K562 (cell line): ENCODE measurements at regions not wholly inside any gene's neighbourhood (a gene's known extent, or its start where the extent isn't known, plus 50 kb on each side); places are given as distances from the start of the nearest gene placed in this dataset.

ENCODE experiments used
- ATAC-seq: fragments of 200-7000 bp; cut with Tn5 transposase; 3 replicates; pipeline ENCODE4 v1.9.1; 2020; ENCODE audit warnings: moderate library complexity
- BruUV-seq: library from RNA; stranded (reverse); fragments of 400-500 nt; replicated peaks from 2 replicates; lab custom pipeline; 2021; lab: Mats Ljungman, UMichigan
- CTCF ChIA-PET: fragments of 300-600 bp; formaldehyde crosslinking; extraction: SDS; loops from one replicate; lab custom pipeline; 2021; ENCODE audit warnings: low intra/inter-chr PET ratio; lab: Yijun Ruan, JAX
- POLR2A ChIA-PET: fragments of 300-600, 350-650 bp; sonication (Branson Sonifier 250); formaldehyde crosslinking; extraction: SDS; loops from one replicate; lab custom pipeline; 2021; ENCODE audit warnings: antibody characterized with exemption, inconsistent platforms; lab: Yijun Ruan, JAX
- DNase-seq, 4 experiments: peaks; one replicate each; pipeline versions ENCODE4 v3.0.0 to v3.0.0-alpha.2; 2011 to 2018; ENCODE audit warnings: low spot score in 3 of 4, mixed read lengths in 3 of 4; ENCODE audit errors: extremely low read depth in 1 of 4
- FAIRE-seq: peaks from 2 replicates; lab custom pipeline; 2011; peaks lifted over from hg19 to GRCh38; lab: Jason Lieb, UNC
- H2AFZ ChIP-seq: 2 replicates; pipeline ENCODE4 v1.6.0; 2011; ENCODE audit warnings: low read depth, low read length, control low read depth, inconsistent platforms
- H3K27ac ChIP-seq: fragments of 200-600 bp; 3 replicates; pipeline ENCODE4 v1.8.0; 2011; ENCODE audit warnings: low read depth, mild to moderate bottlenecking, control low read depth, inconsistent platforms, low read length, moderate library complexity, mixed read lengths; ENCODE audit errors: extremely low read depth
- H3K27me3 ChIP-seq, 2 experiments: fragments of 300-600 bp in 1 of 2; 2 replicates in 1 of 2; 3 replicates in 1 of 2; pipeline versions ENCODE4 v1.6.0 to v1.8.0; 2011; ENCODE audit warnings: inconsistent platforms in 2 of 2, low read length in 2 of 2, mild to moderate bottlenecking in 1 of 2, mixed read lengths in 1 of 2, moderate library complexity in 1 of 2; ENCODE audit not compliant: control insufficient read depth in 2 of 2, insufficient read depth in 2 of 2
- H3K36me3 ChIP-seq: fragments of 300-600 bp; 3 replicates; pipeline ENCODE4 v1.8.0; 2011; ENCODE audit warnings: mild to moderate bottlenecking, low read length, inconsistent platforms; ENCODE audit not compliant: control insufficient read depth, insufficient read depth
- H3K4me1 ChIP-seq, 2 experiments: fragments of 200-600 bp in 1 of 2; replicated peaks in 1 of 2; 2 replicates in 1 of 2; 3 replicates in 1 of 2; pipeline versions ENCODE4 v1.5.1 to v1.8.0; 2011; ENCODE audit warnings: inconsistent platforms in 2 of 2, low read length in 2 of 2, mild to moderate bottlenecking in 1 of 2, mixed read lengths in 1 of 2, moderate library complexity in 1 of 2; ENCODE audit not compliant: control insufficient read depth in 2 of 2, insufficient read depth in 2 of 2
- H3K4me2 ChIP-seq: 2 replicates; pipeline ENCODE4 v1.6.1; 2011; ENCODE audit warnings: low read length, control low read depth, inconsistent platforms, mixed read lengths; ENCODE audit not compliant: insufficient read depth
- H3K4me3 ChIP-seq: fragments of 200-600 bp; sonication (generic), shearing (Covaris generic); 2 replicates; pipeline ENCODE4 v1.5.1; 2016; ENCODE audit warnings: control low read depth, inconsistent platforms
- H3K79me2 ChIP-seq: fragments of 200-600 bp; 3 replicates; pipeline ENCODE4 v1.8.0; 2011; ENCODE audit warnings: low read length, inconsistent platforms; ENCODE audit not compliant: control insufficient read depth, insufficient read depth
- H3K9ac ChIP-seq, 2 experiments: 2 replicates each; pipeline versions ENCODE4 v1.6.0 to v1.6.1; 2011; ENCODE audit warnings: low read depth in 2 of 2, low read length in 2 of 2, control low read depth in 1 of 2, inconsistent platforms in 1 of 2, mild to moderate bottlenecking in 1 of 2, mixed read lengths in 1 of 2; ENCODE audit not compliant: insufficient read depth in 1 of 2
- H3K9me1 ChIP-seq: one replicate; pipeline ENCODE4 v1.6.0; 2011; ENCODE audit warnings: inconsistent platforms, mild to moderate bottlenecking, low read length, moderate library complexity; ENCODE audit not compliant: control insufficient read depth, insufficient read depth
- H3K9me3 ChIP-seq: replicated peaks from 2 replicates; pipeline ENCODE4 v1.5.1; 2011; ENCODE audit warnings: low read depth, low read length, inconsistent platforms; ENCODE audit not compliant: control insufficient read depth, insufficient read depth
- H4K20me1 ChIP-seq: replicated peaks from 2 replicates; pipeline ENCODE4 v1.6.1; 2011; ENCODE audit warnings: low read length, inconsistent platforms, mixed read lengths; ENCODE audit not compliant: control insufficient read depth, insufficient read depth
- HOXB6 ChIP-seq: fragments of 250-450 bp; sonication (Bioruptor Pico); IDR thresholded peaks from 2 replicates; pipeline ENCODE4 v1.5.1; 2022; ENCODE audit warnings: mild to moderate bottlenecking, borderline replicate concordance
- KDM5B ChIP-seq: fragments of 200-600 bp; sonication (generic); IDR thresholded peaks from 2 replicates; pipeline ENCODE4 v1.6.1; 2012; ENCODE audit warnings: low read depth, mild to moderate bottlenecking, moderate library complexity, low read length, control low read depth, inconsistent platforms; ENCODE audit not compliant: insufficient replicate concordance
- MED1 ChIP-seq: sonication (generic); formaldehyde crosslinking; IDR thresholded peaks from 2 replicates; pipeline ENCODE4 v1.8.1; 2023; ENCODE audit warnings: missing genetic modification reagents, borderline replicate concordance
- NFATC3 ChIP-seq: fragments of 450-650 bp; IDR thresholded peaks from 2 replicates; pipeline ENCODE4 v1.6.1; 2017; ENCODE audit warnings: mild to moderate bottlenecking
- SIN3B ChIP-seq: fragments of 450-650 bp; IDR thresholded peaks from 2 replicates; pipeline ENCODE4 v1.6.1; 2017; ENCODE audit warnings: low read depth, mild to moderate bottlenecking, moderate library complexity
- ZNF143 ChIP-seq: sonication (generic); formaldehyde crosslinking; IDR thresholded peaks from 2 replicates; pipeline ENCODE4 v1.9.0; 2022; ENCODE audit warnings: mild to moderate bottlenecking, missing genetic modification reagents
- ZNF589 ChIP-seq: fragments of 200-800 bp; sonication (Bioruptor generic); IDR thresholded peaks from 2 replicates; pipeline ENCODE4 v1.6.1; 2016; ENCODE audit warnings: low read depth, missing genetic modification characterization, missing compliant biosample characterization
- WGBS: fragments of 100-300 bp; shearing (Covaris generic); methylation state at CpG from one replicate; pipeline ENCODE4 v1.1.6; 2016; ENCODE audit warnings: low coverage, mixed read lengths; ENCODE audit not compliant: insufficient coverage; ENCODE audit errors: missing lambda C conversion rate; 5-methylcytosine and 5-hydroxymethylcytosine counted together
- in situ Hi-C: fragments of 300-500 bp; cut with MboI; formaldehyde crosslinking; loops from 4 replicates; pipeline ENCODE4 v1.15.0; 2018; ENCODE audit warnings: inconsistent platforms, mixed read lengths
- intact Hi-C: fragments of 100-400 bp; cut with micrococcal nuclease; formaldehyde crosslinking; loops from 2 replicates; pipeline ENCODE4 v1.14.2; 2022
- TF ChIP-seq, protein P1 (sequence below): fragments of 450-650 bp; IDR thresholded peaks from 2 replicates; pipeline ENCODE4 v1.6.1; 2016; ENCODE audit warnings: mild to moderate bottlenecking

DNA sequence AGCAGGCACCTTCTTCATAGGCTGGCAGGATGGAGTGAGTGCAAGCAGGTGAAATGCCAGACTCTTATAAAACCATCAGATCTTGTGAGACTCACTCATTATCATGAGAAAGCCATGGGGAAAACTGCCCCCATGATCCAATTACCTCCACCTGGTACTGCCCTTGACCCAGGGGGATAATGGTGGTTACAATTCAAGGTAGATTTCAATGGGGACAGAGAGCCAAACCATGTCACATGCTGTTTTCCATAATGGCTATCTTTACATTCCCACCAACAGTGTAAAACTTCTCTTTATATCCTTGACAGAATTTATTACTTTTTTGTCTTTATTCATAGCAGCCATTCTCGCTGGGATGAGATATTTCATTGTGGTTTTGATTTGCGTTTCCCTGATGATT is 663.0 kb upstream of the AGA start (continued):
- TF ChIP-seq, protein P1, sequence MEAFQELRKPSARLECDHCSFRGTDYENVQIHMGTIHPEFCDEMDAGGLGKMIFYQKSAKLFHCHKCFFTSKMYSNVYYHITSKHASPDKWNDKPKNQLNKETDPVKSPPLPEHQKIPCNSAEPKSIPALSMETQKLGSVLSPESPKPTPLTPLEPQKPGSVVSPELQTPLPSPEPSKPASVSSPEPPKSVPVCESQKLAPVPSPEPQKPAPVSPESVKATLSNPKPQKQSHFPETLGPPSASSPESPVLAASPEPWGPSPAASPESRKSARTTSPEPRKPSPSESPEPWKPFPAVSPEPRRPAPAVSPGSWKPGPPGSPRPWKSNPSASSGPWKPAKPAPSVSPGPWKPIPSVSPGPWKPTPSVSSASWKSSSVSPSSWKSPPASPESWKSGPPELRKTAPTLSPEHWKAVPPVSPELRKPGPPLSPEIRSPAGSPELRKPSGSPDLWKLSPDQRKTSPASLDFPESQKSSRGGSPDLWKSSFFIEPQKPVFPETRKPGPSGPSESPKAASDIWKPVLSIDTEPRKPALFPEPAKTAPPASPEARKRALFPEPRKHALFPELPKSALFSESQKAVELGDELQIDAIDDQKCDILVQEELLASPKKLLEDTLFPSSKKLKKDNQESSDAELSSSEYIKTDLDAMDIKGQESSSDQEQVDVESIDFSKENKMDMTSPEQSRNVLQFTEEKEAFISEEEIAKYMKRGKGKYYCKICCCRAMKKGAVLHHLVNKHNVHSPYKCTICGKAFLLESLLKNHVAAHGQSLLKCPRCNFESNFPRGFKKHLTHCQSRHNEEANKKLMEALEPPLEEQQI: no peak

DNA sequence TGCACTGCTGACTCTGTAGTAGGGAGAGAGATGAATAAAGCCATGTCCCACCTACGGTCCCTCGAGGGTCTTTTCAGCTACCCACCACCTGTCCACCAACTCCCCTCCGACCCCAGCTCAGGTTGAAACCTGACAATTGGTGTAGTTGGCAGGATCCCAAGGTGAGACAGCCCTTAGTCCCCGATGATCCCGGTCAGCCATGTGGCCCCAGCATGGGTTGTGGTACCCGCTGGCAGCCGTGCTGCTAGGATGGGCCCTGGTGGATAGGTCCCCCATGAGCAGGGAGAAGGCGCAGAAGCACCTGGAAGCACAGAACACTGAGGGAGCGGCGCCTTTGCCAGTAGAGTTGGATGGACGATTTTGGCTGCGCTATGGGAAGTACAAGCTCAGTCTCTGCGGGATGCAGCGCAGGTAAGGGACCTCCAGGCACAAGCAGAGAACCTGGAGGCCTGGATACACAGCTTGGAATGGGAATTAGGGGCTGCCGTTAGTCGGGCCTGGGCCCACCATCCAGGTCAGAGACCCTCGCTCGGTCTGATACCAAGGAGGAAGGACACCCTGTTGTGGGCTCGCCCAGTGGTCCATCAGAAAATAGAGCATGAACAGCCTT is 694.6 kb upstream of the AGA start:
- ChIA-PET CTCF (no interaction called here), POLR2A (no interaction called here)
- peaks cover 2% of the 10 kb centered on the region; the same call in 1 of the 2 replicates for H3K9me3 ChIP-seq
- WGBS: 6% methylated on average over 18 of the region's 19 CpGs
- no peak overlapping the region for H3K9ac ChIP-seq
- TF ChIP-seq ZNF143 (CRISPR knock-in tag) (no peak), ZNF589 (no peak), HOXB6 (no peak), NFATC3 (no peak), MED1 (CRISPR knock-in tag) (no peak), SIN3B (no peak), KDM5B (no peak)
- no peak overlapping the region for H3K27ac ChIP-seq
- no peaks in the 10 kb centered on the region; a peak in 1 of 5 replicates for H3K4me1 ChIP-seq
- no peak overlapping the region for H3K4me2 ChIP-seq
- intact Hi-C loops: no loop called here
- H3K36me3 ChIP-seq: no peaks in the 10 kb centered on the region
- no peak for FAIRE-seq
- no peaks in the 10 kb centered on the region for H3K9me1 ChIP-seq
- no TSS peak for BruUV-seq
- H3K27me3 ChIP-seq: no peaks in the 10 kb centered on the region
- DNase-seq: no peak
- H2AFZ ChIP-seq: no peak overlapping the region
- no peaks in the 10 kb centered on the region for H3K79me2 ChIP-seq
- H3K4me3 ChIP-seq: no peak overlapping the region
- ATAC-seq: no peak
- no peaks in the 10 kb centered on the region for H4K20me1 ChIP-seq
- in situ Hi-C loops: no loop called here
